Right atrium auricular region (tissue), 2 donors: ENCODE measurements at regions not wholly inside any gene's neighbourhood (a gene's known extent, or its start where the extent isn't known, plus 50 kb on each side); places are given as distances from the start of the nearest gene placed in this dataset.

Experiments used
- DNase-seq: peaks from one replicate; pipeline ENCODE4 v3.0.0-alpha.2; 2019; ENCODE audit warnings: low spot score
- H3K27ac ChIP-seq, 2 donors: fragments of 200-600 bp; sonication (generic); 1 replicate in 1 of 2; 2 replicates in 1 of 2; pipeline ENCODE4 v1.5.1; 2016 to 2019
- H3K27me3 ChIP-seq, 2 donors: fragments of 200-600 bp; sonication (generic); one replicate each; pipeline versions ENCODE4 v1.5.1 to v1.6.0; 2017 to 2019
- H3K36me3 ChIP-seq: fragments of 200-600 bp; sonication (generic); one replicate; pipeline ENCODE4 v1.5.1; 2016
- H3K4me1 ChIP-seq, 2 donors: fragments of 200-600 bp; sonication (generic); one replicate each; pipeline versions ENCODE4 v1.5.1 to v1.6.0; 2017 to 2019
- H3K4me3 ChIP-seq, 2 donors: fragments of 200-600 bp; sonication (generic); 1 replicate in 1 of 2; 2 replicates in 1 of 2; pipeline ENCODE4 v1.5.1; 2017 to 2019; ENCODE audit warnings: mild to moderate bottlenecking in 1 of 2, moderate library complexity in 1 of 2
- H3K9me3 ChIP-seq, 2 donors: fragments of 200-600 bp; sonication (generic); one replicate each; pipeline ENCODE4 v1.5.1; 2019
- TF ChIP-seq, protein P1 (sequence below), 2 donors: fragments of 200-600 bp; sonication (generic); IDR thresholded peaks; one replicate each; pipeline ENCODE4 v1.5.1; 2019; ENCODE audit warnings: antibody characterized with exemption in 2 of 2

GRCh38 chr15:96002890-96003859 is 327.3 kb upstream of the NR2F2 start:
- TF ChIP-seq, protein P1, sequence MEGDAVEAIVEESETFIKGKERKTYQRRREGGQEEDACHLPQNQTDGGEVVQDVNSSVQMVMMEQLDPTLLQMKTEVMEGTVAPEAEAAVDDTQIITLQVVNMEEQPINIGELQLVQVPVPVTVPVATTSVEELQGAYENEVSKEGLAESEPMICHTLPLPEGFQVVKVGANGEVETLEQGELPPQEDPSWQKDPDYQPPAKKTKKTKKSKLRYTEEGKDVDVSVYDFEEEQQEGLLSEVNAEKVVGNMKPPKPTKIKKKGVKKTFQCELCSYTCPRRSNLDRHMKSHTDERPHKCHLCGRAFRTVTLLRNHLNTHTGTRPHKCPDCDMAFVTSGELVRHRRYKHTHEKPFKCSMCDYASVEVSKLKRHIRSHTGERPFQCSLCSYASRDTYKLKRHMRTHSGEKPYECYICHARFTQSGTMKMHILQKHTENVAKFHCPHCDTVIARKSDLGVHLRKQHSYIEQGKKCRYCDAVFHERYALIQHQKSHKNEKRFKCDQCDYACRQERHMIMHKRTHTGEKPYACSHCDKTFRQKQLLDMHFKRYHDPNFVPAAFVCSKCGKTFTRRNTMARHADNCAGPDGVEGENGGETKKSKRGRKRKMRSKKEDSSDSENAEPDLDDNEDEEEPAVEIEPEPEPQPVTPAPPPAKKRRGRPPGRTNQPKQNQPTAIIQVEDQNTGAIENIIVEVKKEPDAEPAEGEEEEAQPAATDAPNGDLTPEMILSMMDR (IDR thresholded peaks at IDR 0.05): no peak
- Histone ChIP-seq H3K36me3 (no peaks in the 10 kb centered on the region), H3K9me3 (no peaks in the 10 kb centered on the region), H3K27ac (no peak overlapping the region), H3K4me3 (no peak overlapping the region), H3K27me3 (no peaks in the 10 kb centered on the region), H3K4me1 (no peaks in the 10 kb centered on the region)
- no peak for DNase-seq

DNA sequence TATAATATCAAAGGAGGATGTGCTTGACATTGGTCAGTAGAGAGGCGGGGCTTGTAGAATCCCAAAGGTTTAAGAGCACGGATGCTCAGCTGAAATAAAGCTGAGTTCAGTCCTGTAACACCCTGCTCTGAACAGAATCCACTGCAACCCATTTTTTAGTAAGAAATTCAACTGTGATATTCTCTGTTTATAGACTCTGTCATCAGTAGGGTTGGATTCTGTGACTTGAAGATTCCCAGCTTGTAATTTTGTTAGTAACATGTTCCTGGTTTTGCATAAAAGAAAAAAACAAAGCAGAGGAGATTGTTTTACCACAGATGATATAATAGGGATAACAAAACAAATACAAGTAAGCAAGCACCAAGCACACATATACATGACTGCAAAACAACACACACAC is 324.6 kb upstream of the NR2F2 start:
- H3K4me1 ChIP-seq: no peaks in the 10 kb centered on the region
- no peak for DNase-seq
- H3K27me3 ChIP-seq: no peaks in the 10 kb centered on the region
- TF ChIP-seq, protein P1 (IDR thresholded peaks at IDR 0.05): no peak
- no peak overlapping the region for H3K4me3 ChIP-seq
- H3K36me3 ChIP-seq: no peaks in the 10 kb centered on the region
- no peaks in the 10 kb centered on the region for H3K9me3 ChIP-seq
- H3K27ac ChIP-seq: no peak overlapping the region

DNA sequence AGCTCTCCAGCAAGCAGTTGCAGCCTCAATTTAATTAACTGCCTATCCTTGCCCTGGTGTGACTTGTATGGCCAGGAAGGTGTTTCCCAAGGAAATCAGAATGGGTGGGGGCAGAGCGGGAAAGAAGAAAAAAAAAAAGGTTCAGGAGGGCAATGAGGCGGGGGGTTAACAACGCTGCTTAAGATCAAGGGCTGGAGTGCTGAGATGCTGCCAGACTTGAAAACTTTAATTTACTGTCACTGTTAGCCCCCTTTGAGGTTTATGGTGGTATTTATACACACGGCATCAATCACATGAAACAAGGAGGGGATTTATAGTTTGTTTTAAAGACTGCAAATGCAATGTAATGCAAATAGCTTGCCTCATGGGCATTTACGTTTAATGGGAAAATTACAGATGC is 319.4 kb upstream of the NR2F2 start:
- TF ChIP-seq, protein P1 (IDR thresholded peaks at IDR 0.05): no peak
- Histone ChIP-seq H3K4me3 (no peak overlapping the region), H3K36me3 (no peaks in the 10 kb centered on the region), H3K9me3 (no peaks in the 10 kb centered on the region), H3K27me3 (no peaks in the 10 kb centered on the region), H3K4me1 (no peaks in the 10 kb centered on the region), H3K27ac (no peak overlapping the region)
- no peak for DNase-seq

DNA sequence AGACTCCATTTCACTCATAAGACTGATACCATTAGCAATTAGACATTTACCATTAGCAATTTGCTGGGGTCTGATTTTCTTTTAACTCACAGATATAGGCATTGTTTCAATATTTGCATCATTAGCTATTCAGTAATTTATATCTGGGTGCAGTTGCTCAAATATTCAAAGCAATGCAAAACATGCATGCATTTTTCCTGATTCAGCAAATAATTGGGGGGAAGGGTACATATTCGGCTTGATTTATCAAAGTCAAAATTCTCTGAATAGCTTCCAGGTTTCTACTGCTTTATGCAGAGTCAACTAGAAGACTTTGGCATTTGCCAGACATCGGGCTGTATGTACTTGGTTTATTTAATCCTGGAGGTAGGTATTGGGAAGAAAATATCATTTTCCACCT is 315.6 kb upstream of the NR2F2 start:
- H3K27me3 ChIP-seq: no peaks in the 10 kb centered on the region
- DNase-seq: no peak
- no peak overlapping the region for H3K27ac ChIP-seq
- no peaks in the 10 kb centered on the region for H3K9me3 ChIP-seq
- TF ChIP-seq, protein P1 (IDR thresholded peaks at IDR 0.05): no peak
- H3K4me3 ChIP-seq: no peak overlapping the region
- no peaks in the 10 kb centered on the region for H3K36me3 ChIP-seq
- H3K4me1 ChIP-seq: no peaks in the 10 kb centered on the region

DNA sequence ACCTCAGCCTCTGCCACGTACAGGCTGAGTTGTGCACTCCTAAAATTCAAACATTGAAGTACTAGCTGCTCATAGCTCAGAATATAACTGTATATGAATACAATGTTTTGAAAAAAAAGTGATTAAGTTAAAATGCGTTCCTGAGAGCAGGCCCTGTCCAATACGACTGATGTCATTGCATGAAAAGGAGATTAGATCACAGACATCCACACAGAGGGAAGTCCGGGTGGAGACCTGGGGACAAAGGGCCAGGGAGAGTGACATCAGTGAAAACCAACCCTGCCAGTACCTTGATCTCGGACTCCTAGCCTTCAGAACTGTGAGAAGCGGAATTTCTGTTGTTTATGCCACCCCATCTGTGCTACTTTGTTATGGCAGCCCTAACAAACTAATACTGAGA is 311.4 kb upstream of the NR2F2 start:
- DNase-seq: no peak
- Histone ChIP-seq H3K4me1 (no peaks in the 10 kb centered on the region), H3K36me3 (no peaks in the 10 kb centered on the region), H3K4me3 (no peak overlapping the region), H3K27ac (no peak overlapping the region), H3K9me3 (no peaks in the 10 kb centered on the region), H3K27me3 (no peaks in the 10 kb centered on the region)
- TF ChIP-seq, protein P1 (IDR thresholded peaks at IDR 0.05): no peak
